ENCODE measurements at regions not wholly inside any gene's neighbourhood (a gene's known extent, or its start where the extent isn't known, plus 50 kb on each side); places are given as distances from the start of the nearest gene placed in this dataset.

DNA sequence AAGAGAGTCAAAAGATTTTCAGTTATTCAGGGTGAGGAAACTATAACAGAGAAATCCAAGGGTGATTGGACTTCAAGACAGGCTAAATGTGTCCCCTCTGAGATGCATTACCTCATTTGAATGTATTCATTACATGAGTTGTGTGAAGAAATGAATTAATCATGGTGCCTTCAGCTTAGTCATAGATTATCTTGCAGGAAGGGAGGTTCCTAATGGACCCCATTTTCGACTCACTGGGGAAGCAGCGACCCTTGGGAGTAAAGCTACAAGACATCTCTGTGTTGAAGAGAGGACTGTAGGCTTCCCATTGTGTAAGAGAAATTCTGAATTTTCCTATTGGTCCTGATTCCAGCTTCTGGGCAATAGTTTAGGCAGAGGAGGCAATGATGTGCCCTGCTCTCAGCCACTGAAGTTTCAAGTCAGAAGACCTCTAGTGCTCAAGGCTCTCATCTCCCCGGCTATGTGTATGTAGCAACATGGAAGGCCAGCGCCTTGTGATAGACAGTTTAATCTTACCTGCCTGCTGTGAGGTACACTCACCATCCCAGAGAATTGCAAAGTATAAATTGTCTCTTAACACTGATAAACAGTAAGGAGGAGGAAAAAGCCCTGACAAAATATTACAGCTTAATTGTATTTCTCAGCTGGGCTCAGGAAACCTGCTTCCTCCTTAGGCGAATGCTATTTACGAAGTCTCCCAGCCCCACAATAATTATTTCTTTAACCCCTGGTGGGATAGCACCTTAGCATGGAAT lies 133.8 kb downstream of the PDCD6IP start:
- dilution Hi-C loops (cut with MboI; ENCODE audit: extremely low pct_ligation_motif_present, low sequenced_read_pairs), result no loop called here
- FAIRE-seq (no peak), DNase-seq (ENCODE audit: low read depth, low spot score) (no peak)
- no peaks in the 10 kb centered on the region for H3K36me3 ChIP-seq (ENCODE audit: control insufficient read depth in 2 of 2, extremely low read depth in 1 of 2, insufficient read depth in 2 of 2, low read length in 2 of 2)
- H3K9ac ChIP-seq (ENCODE audit: control insufficient read depth, extremely low read depth, insufficient read depth, low read length), result no peak overlapping the region
- TF ChIP-seq, protein P1, sequence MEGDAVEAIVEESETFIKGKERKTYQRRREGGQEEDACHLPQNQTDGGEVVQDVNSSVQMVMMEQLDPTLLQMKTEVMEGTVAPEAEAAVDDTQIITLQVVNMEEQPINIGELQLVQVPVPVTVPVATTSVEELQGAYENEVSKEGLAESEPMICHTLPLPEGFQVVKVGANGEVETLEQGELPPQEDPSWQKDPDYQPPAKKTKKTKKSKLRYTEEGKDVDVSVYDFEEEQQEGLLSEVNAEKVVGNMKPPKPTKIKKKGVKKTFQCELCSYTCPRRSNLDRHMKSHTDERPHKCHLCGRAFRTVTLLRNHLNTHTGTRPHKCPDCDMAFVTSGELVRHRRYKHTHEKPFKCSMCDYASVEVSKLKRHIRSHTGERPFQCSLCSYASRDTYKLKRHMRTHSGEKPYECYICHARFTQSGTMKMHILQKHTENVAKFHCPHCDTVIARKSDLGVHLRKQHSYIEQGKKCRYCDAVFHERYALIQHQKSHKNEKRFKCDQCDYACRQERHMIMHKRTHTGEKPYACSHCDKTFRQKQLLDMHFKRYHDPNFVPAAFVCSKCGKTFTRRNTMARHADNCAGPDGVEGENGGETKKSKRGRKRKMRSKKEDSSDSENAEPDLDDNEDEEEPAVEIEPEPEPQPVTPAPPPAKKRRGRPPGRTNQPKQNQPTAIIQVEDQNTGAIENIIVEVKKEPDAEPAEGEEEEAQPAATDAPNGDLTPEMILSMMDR (optimal IDR thresholded peaks at IDR 0.05 in 1 of 3, IDR thresholded peaks at IDR 0.05 in 1 of 3, conservative IDR thresholded peaks at IDR 0.05 in 1 of 3; ENCODE audit: extremely low read depth in 1 of 3, insufficient read depth in 2 of 3, low read length in 3 of 3), result no peak
- no peak for TF ChIP-seq EZH2 (IDR thresholded peaks at IDR 0.05; ENCODE audit: low read length)
- H3K27ac ChIP-seq (ENCODE audit: control insufficient read depth, insufficient read depth, low read length), result no peak overlapping the region
- no peaks in the 10 kb centered on the region for H3K27me3 ChIP-seq (ENCODE audit: control insufficient read depth, extremely low read depth, insufficient read depth, low read length)
- no peak overlapping the region for H3K4me2 ChIP-seq (ENCODE audit: control insufficient read depth, extremely low read depth, insufficient read depth, low read depth, low read length)
- H3K9me1 ChIP-seq (ENCODE audit: control insufficient read depth, extremely low read depth, insufficient read depth, low read length), result no peaks in the 10 kb centered on the region
- no peak overlapping the region for H2AFZ ChIP-seq (ENCODE audit: control insufficient read depth, low read length)
- H3K4me3 ChIP-seq (ENCODE audit: control insufficient read depth in 2 of 3, extremely low read depth in 1 of 3, insufficient read depth in 2 of 3, low read depth in 1 of 3, low read length in 3 of 3), result no peak overlapping the region
- H3K9me3 ChIP-seq (ENCODE audit: control insufficient read depth, low read depth, low read length), result no peaks in the 10 kb centered on the region
- no peaks in the 10 kb centered on the region for H3K79me2 ChIP-seq (ENCODE audit: control insufficient read depth, insufficient read depth, low read length)
- H4K20me1 ChIP-seq (ENCODE audit: control insufficient read depth, extremely low read depth, insufficient read depth, low read length), result no peaks in the 10 kb centered on the region
- H3K4me1 ChIP-seq (ENCODE audit: control insufficient read depth, extremely low read depth, insufficient read depth, low read length), result no peaks in the 10 kb centered on the region

DNA sequence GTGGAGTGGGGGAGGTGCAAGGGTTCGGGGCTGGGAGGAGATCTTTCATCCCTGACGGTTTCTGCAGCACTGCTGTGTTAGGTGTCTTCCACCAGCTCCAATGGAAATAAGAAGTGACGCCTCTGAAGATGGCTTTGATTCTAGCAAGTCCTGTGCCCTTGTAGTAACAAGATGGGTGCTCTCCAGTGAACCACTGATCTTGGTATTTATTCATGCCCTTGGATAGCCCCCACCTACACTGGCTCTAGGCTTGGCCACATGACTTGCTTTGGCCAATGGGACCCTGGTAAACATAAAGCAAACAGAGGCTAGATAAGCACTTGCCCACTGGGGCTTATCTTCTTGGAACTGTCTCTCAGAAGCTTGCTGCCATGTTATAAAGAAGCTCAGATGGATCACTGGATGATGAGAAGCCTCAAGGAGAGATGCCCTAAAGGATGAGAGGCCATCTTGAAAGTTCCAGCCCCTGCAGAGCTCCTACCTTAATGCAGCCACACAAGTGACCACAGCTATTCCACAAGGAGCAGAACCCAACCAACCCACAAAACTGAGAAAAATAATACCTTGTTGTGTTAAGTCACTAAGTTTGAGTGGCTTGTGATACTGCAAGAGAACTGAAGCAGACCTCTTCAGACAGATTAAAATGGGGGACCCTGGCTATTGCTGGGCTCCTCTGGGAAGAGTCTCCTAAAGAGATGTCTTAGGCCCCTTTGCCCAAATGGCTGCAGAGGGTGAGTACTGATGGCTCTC lies 137.9 kb downstream of the PDCD6IP start:
- FAIRE-seq, result no peak
- Histone ChIP-seq H4K20me1 (ENCODE audit: control insufficient read depth, extremely low read depth, insufficient read depth, low read length) (no peaks in the 10 kb centered on the region), H2AFZ (ENCODE audit: control insufficient read depth, low read length) (no peak overlapping the region), H3K9me1 (ENCODE audit: control insufficient read depth, extremely low read depth, insufficient read depth, low read length) (no peaks in the 10 kb centered on the region), H3K4me1 (ENCODE audit: control insufficient read depth, extremely low read depth, insufficient read depth, low read length) (peaks cover 14% of the 10 kb centered on the region), H3K4me2 (ENCODE audit: control insufficient read depth, extremely low read depth, insufficient read depth, low read depth, low read length) (no peak overlapping the region), H3K36me3 (ENCODE audit: control insufficient read depth in 2 of 2, extremely low read depth in 1 of 2, insufficient read depth in 2 of 2, low read length in 2 of 2) (no peaks in the 10 kb centered on the region), H3K4me3 (ENCODE audit: control insufficient read depth in 2 of 3, extremely low read depth in 1 of 3, insufficient read depth in 2 of 3, low read depth in 1 of 3, low read length in 3 of 3) (no peak overlapping the region), H3K9me3 (ENCODE audit: control insufficient read depth, low read depth, low read length) (no peaks in the 10 kb centered on the region), H3K9ac (ENCODE audit: control insufficient read depth, extremely low read depth, insufficient read depth, low read length) (no peak overlapping the region), H3K27me3 (ENCODE audit: control insufficient read depth, extremely low read depth, insufficient read depth, low read length) (no peaks in the 10 kb centered on the region), H3K27ac (ENCODE audit: control insufficient read depth, insufficient read depth, low read length) (no peak overlapping the region), H3K79me2 (ENCODE audit: control insufficient read depth, insufficient read depth, low read length) (no peaks in the 10 kb centered on the region)
- dilution Hi-C loops (cut with MboI; ENCODE audit: extremely low pct_ligation_motif_present, low sequenced_read_pairs), result no loop called here
- no peak for DNase-seq (ENCODE audit: low read depth, low spot score)
- TF ChIP-seq EZH2 (IDR thresholded peaks at IDR 0.05; ENCODE audit: low read length), result no peak
- TF ChIP-seq, protein P1 (optimal IDR thresholded peaks at IDR 0.05 in 1 of 3, IDR thresholded peaks at IDR 0.05 in 1 of 3, conservative IDR thresholded peaks at IDR 0.05 in 1 of 3; ENCODE audit: extremely low read depth in 1 of 3, insufficient read depth in 2 of 3, low read length in 3 of 3), result no peak

Measured in keratinocyte (primary cell).